Parathyroid adenoma (tissue), 2 donors: ENCODE measurements at regions not wholly inside any gene's neighbourhood (a gene's known extent, or its start where the extent isn't known, plus 50 kb on each side); places are given as distances from the start of the nearest gene placed in this dataset.

Source experiments
- H2AFZ ChIP-seq: fragments of 300-600 bp; sonication (generic); one replicate; pipeline ENCODE4 v1.7.0; 2017; ENCODE audit warnings: antibody characterized with exemption, mild to moderate bottlenecking
- H3K27ac ChIP-seq: fragments of 300-600 bp; sonication (generic); one replicate; pipeline ENCODE4 v1.7.0; 2017
- H3K27me3 ChIP-seq: fragments of 300-600 bp; sonication (generic); one replicate; pipeline ENCODE4 v1.7.0; 2017; ENCODE audit warnings: low read length; ENCODE audit not compliant: control insufficient read depth, insufficient read depth
- H3K36me3 ChIP-seq: fragments of 300-600 bp; sonication (generic); one replicate; pipeline ENCODE4 v1.7.0; 2017; ENCODE audit warnings: low read length; ENCODE audit not compliant: control insufficient read depth, insufficient read depth
- H3K4me1 ChIP-seq: fragments of 300-600 bp; sonication (generic); one replicate; pipeline ENCODE4 v1.7.0; 2017; ENCODE audit warnings: control low read depth
- H3K4me2 ChIP-seq: fragments of 300-600 bp; sonication (generic); one replicate; pipeline ENCODE4 v1.7.0; 2017; ENCODE audit warnings: low read length
- H3K4me3 ChIP-seq: fragments of 300-600 bp; sonication (generic); one replicate; pipeline ENCODE4 v1.7.0; 2017; ENCODE audit warnings: low read depth, low read length
- H3K79me2 ChIP-seq: fragments of 300-600 bp; sonication (generic); one replicate; pipeline ENCODE4 v1.7.0; 2017; ENCODE audit warnings: control low read depth
- H3K9ac ChIP-seq: fragments of 300-600 bp; sonication (generic); one replicate; pipeline ENCODE4 v1.7.0; 2017; ENCODE audit warnings: mild to moderate bottlenecking
- H3K9me3 ChIP-seq: fragments of 300-600 bp; sonication (generic); one replicate; pipeline ENCODE4 v1.7.0; 2017; ENCODE audit warnings: low read length; ENCODE audit not compliant: control insufficient read depth
- TF ChIP-seq, protein P1 (sequence below): fragments of 300-600 bp; sonication (generic); IDR thresholded peaks from one replicate; pipeline ENCODE4 v1.7.0; 2017; ENCODE audit warnings: antibody characterized with exemption, mild to moderate bottlenecking
- donor health status: primary hyperparathyroidism.

DNA sequence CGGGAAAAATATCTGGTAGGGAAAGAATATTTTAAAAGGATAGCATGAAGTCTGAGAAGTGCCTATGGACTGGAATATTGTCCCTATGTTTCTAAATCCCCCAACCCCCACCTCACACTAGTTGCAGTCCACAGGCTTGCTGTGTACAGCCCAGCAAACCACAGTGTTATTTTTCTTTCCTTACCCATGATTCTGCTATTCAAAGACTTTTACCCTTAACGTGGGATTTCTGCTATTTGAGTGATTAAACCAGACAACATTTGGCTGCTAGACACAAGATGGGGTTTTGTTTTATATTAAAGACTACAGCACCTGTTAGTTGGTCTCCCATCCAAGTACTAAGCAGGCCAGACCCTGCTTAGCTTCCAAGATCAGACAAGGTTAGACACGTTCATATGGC is 120.5 kb upstream of the MYO3A start:
- Histone ChIP-seq H3K79me2 (no peaks in the 10 kb centered on the region), H3K4me2 (no peak overlapping the region), H3K4me3 (no peak overlapping the region), H2AFZ (no peak overlapping the region), H3K4me1 (no peaks in the 10 kb centered on the region), H3K36me3 (no peaks in the 10 kb centered on the region), H3K27ac (no peak overlapping the region), H3K27me3 (no peaks in the 10 kb centered on the region), H3K9ac (no peak overlapping the region), H3K9me3 (no peaks in the 10 kb centered on the region)
- TF ChIP-seq, protein P1, sequence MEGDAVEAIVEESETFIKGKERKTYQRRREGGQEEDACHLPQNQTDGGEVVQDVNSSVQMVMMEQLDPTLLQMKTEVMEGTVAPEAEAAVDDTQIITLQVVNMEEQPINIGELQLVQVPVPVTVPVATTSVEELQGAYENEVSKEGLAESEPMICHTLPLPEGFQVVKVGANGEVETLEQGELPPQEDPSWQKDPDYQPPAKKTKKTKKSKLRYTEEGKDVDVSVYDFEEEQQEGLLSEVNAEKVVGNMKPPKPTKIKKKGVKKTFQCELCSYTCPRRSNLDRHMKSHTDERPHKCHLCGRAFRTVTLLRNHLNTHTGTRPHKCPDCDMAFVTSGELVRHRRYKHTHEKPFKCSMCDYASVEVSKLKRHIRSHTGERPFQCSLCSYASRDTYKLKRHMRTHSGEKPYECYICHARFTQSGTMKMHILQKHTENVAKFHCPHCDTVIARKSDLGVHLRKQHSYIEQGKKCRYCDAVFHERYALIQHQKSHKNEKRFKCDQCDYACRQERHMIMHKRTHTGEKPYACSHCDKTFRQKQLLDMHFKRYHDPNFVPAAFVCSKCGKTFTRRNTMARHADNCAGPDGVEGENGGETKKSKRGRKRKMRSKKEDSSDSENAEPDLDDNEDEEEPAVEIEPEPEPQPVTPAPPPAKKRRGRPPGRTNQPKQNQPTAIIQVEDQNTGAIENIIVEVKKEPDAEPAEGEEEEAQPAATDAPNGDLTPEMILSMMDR: no peak

DNA sequence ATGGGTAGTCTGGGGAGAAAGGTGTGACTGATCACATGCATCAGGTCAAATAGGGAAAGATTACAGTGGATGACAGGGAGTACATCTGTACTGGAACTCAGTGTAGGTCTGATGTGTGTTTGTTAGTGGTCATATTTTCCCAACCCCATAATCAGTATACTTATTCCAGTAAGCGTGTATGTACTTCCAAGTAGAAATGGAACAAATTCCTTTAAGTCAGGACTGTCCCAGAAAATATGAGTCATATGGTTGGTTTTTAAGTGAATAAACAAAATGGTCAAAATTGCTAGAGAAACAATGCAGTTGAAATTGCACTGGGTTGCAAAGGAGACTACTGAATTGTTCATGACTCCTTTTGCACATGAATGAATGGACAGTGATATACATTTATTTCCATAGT is 118.8 kb upstream of the MYO3A start:
- no peaks in the 10 kb centered on the region for H3K27me3 ChIP-seq

DNA sequence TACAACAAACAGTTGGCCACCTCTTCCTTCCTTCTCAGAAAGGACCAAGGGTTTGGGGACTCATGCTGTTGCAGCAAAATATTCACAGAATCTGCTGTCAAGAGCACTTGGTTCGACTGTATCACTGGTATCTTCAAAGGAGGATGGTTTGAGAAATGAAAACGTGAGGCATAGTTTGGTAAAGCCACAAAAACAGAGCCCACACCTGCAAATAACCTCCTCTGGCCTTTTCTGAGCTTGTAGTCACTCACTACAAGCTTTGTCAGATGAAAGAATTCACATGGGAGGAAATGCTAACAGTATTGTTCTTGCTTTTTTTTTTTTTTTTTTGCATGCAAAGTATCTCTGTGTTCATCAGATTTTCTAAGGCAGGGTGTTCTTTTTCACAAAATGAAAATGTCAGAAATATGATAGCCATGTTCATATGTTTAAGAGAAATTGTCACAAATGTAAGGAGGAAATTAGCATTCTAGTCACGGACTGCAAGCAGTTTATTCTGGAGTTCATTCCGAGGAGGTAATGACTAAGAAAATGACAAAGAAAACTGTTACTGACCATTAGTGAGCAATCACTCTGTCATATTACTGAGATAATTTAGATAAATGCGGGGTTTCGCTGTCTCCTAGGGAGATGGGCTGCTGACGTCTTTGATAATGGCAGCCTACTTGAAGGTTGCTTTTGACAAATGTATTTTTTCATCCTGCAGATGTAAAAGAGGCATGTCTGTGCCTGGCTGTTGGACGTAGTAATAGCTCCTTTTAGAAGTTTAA is 117.8 kb upstream of the MYO3A start:
- Histone ChIP-seq H3K27ac (no peak overlapping the region), H3K4me3 (no peak overlapping the region), H3K9me3 (no peaks in the 10 kb centered on the region), H3K36me3 (no peaks in the 10 kb centered on the region), H3K9ac (no peak overlapping the region), H3K79me2 (no peaks in the 10 kb centered on the region), H3K27me3 (no peaks in the 10 kb centered on the region), H3K4me1 (no peaks in the 10 kb centered on the region), H2AFZ (no peak overlapping the region), H3K4me2 (no peak overlapping the region)
- TF ChIP-seq, protein P1: no peak

More for the DNA sequence above, 118.8 kb upstream of the MYO3A start:
- Histone ChIP-seq H2AFZ (no peak overlapping the region), H3K36me3 (no peaks in the 10 kb centered on the region), H3K9me3 (no peaks in the 10 kb centered on the region), H3K9ac (no peak overlapping the region), H3K79me2 (no peaks in the 10 kb centered on the region), H3K27ac (no peak overlapping the region), H3K4me2 (no peak overlapping the region), H3K4me3 (no peak overlapping the region), H3K4me1 (no peaks in the 10 kb centered on the region)
- TF ChIP-seq, protein P1: no peak

DNA sequence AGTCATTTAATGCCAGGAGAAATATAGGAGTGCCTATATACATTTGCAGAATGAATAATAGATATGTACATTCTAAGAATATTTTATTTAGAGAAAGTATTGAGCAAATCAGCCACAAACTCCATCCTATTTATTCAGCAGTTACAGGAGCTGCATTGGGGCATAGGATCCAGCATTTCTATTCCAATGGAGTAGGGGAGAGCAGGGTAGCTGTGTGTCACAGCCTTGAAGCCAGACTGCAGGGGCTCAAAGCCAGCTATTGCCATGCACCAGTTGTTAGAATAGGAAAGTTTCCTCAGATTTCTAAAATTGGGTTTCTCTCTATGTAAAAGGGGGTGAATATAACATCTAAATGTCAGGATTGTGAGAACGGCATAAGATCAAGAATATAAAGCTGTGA is 116.8 kb upstream of the MYO3A start:
- TF ChIP-seq, protein P1: no peak
- no peaks in the 10 kb centered on the region for H3K27me3 ChIP-seq
- no peak overlapping the region for H3K9ac ChIP-seq
- H3K4me1 ChIP-seq: no peaks in the 10 kb centered on the region
- no peaks in the 10 kb centered on the region for H3K9me3 ChIP-seq
- no peak overlapping the region for H2AFZ ChIP-seq
- H3K79me2 ChIP-seq: no peaks in the 10 kb centered on the region
- no peak overlapping the region for H3K27ac ChIP-seq
- H3K36me3 ChIP-seq: no peaks in the 10 kb centered on the region
- no peak overlapping the region for H3K4me3 ChIP-seq
- no peak overlapping the region for H3K4me2 ChIP-seq

DNA sequence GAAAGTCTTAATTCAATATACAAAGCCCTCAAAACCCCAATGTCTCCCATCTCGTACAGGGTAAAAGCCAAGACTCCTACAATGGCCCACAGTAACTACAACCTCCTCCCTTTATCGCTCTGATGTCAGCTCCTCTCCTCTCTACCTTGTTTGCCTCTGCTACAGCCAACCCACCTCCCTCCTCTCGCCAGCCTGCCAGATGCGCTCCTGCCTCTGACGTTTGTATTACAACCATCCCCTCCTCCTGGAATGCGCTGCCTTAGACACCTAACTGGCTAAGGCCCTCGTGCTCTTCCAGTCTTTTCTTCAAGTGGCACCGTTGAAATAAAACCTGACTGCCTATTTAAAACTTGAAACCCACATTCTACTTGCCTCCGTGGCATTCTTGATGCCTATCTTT is 115.3 kb upstream of the MYO3A start:
- no peak overlapping the region for H3K9ac ChIP-seq
- H3K4me2 ChIP-seq: no peak overlapping the region
- no peaks in the 10 kb centered on the region for H3K9me3 ChIP-seq
- TF ChIP-seq, protein P1: no peak
- no peaks in the 10 kb centered on the region for H3K27me3 ChIP-seq
- no peaks in the 10 kb centered on the region for H3K4me1 ChIP-seq
- H3K79me2 ChIP-seq: no peaks in the 10 kb centered on the region
- no peak overlapping the region for H3K4me3 ChIP-seq
- no peak overlapping the region for H2AFZ ChIP-seq
- H3K36me3 ChIP-seq: no peaks in the 10 kb centered on the region
- H3K27ac ChIP-seq: no peak overlapping the region
